ENCODE measurements at regions not wholly inside any gene's neighbourhood (a gene's known extent, or its start where the extent isn't known, plus 50 kb on each side); places are given as distances from the start of the nearest gene placed in this dataset.

- no peak for DNase-seq
Observed at GRCh38 chr1:24983006-24983680, 53.1 kb upstream of the RUNX3 start.

DNA sequence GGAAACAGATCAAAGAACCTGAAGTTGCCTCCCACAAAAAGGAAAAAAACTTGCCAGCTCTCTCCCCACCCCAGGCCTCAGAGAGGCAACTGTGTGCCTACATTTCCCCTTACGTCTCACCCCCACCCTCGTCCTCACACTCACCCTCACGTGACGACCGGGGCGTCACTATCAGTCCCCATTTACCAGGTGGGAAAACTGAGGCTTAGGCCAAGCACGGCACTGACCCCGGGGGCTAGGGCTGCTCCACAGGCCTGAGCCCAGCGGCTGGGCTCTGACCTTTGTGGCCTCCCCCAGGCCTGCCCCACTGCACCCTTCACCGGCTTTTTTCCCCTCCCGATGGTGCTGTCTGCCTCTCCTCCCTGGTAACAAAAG is 51.5 kb upstream of the RUNX3 start:
- DNase-seq, result peak; percentile 49

DNA sequence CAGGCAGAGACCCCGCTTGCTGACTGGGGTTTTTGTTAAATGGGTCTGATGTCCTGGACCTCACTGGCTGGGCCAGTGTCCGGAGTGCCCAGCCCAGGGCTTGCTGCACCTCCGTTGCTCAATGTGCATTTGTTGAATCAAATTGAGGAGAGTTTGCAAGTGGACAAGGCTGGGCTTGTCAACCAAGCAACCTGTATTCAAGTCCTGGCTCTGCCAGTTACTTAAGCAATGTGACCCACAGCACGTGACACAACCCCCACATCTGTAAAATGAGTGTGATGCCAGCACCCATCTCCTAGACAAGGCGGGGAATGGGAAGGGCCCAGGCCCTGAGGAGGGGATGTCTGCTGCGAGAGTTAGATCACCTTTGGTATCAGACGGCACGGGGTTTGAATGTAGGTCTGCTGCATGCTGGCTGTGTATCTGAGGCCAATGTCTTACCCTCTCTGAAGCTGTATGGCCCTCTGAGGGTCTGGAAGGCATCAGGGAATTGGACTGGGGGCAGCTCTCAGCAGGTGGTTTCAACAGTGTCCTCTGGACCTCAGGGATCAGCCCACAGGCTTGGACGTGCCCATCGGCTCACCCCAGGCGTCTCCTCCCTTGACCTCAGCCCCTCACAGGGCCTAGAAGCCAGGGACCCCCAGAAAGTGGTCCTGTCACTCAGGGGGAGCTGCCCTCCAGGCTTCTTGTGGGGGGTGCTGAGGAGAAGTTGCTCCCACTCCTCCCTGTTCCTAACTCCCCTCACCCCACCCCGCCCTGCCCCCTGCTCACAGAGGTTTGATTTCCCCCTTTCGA is 51.0 kb upstream of the RUNX3 start:
- no peak for DNase-seq
